DND-41 (cell line): ENCODE measurements at regions not wholly inside any gene's neighbourhood (a gene's known extent, or its start where the extent isn't known, plus 50 kb on each side); places are given as distances from the start of the nearest gene placed in this dataset.

Source experiments
- EZH2 ChIP-seq: IDR thresholded peaks from 3 replicates; pipeline ENCODE4 v1.6.1; 2012; ENCODE audit warnings: borderline replicate concordance, low read depth, mild to moderate bottlenecking, moderate library complexity, low read length, inconsistent platforms; ENCODE audit not compliant: severe bottlenecking
- TF ChIP-seq, protein P1 (sequence below): IDR thresholded peaks from 2 replicates; pipeline ENCODE4 v1.5.1; 2012; ENCODE audit warnings: borderline replicate concordance, low read length, moderate library complexity, mild to moderate bottlenecking; ENCODE audit not compliant: poor library complexity, severe bottlenecking; ENCODE audit errors: extremely low read depth

DNA sequence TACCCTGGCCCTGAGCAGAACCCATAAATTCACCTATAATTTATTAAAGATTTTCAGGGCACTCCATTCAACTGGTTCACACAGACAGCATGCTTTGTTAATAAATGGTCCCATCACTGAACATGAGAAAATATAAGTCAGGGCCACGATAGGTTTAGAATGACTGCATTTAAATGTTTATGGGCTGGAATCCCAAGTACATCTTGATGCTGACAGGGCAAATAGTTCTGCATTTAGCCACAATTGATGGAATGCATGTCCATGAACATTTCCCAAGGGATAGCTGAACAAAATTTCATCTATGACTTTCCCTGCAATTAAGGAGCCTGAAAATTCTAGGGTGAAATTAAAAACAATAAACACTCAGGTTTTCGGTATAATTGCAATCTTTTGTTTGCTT lies 124.5 kb downstream of the CAAP1 start:
- TF ChIP-seq, protein P1, sequence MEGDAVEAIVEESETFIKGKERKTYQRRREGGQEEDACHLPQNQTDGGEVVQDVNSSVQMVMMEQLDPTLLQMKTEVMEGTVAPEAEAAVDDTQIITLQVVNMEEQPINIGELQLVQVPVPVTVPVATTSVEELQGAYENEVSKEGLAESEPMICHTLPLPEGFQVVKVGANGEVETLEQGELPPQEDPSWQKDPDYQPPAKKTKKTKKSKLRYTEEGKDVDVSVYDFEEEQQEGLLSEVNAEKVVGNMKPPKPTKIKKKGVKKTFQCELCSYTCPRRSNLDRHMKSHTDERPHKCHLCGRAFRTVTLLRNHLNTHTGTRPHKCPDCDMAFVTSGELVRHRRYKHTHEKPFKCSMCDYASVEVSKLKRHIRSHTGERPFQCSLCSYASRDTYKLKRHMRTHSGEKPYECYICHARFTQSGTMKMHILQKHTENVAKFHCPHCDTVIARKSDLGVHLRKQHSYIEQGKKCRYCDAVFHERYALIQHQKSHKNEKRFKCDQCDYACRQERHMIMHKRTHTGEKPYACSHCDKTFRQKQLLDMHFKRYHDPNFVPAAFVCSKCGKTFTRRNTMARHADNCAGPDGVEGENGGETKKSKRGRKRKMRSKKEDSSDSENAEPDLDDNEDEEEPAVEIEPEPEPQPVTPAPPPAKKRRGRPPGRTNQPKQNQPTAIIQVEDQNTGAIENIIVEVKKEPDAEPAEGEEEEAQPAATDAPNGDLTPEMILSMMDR, result no peak
- TF ChIP-seq EZH2, result no peak
